Mesenchymal stem cell (in vitro differentiated cells and primary cell): ENCODE measurements at regions not wholly inside any gene's neighbourhood (a gene's known extent, or its start where the extent isn't known, plus 50 kb on each side); places are given as distances from the start of the nearest gene placed in this dataset.
"Not testable (repeated sequence)": the region's sequence is repeated elsewhere in the genome, so short reads cannot be mapped to it uniquely, and the experiment has no call there.

ENCODE experiments used
- DNase-seq: peaks from one replicate; pipeline ENCODE4 v3.0.0-alpha.2; 2013
- H2AFZ ChIP-seq: one replicate; pipeline ENCODE4 v1.6.1; 2013; ENCODE audit warnings: low read depth, mild to moderate bottlenecking, control low read depth, inconsistent platforms, low read length, moderate library complexity
- H2AK5ac ChIP-seq: 2 replicates; pipeline ENCODE4 v1.6.1; 2013; ENCODE audit warnings: low read length, moderate library complexity, mild to moderate bottlenecking, inconsistent platforms; ENCODE audit not compliant: severe bottlenecking
- H2BK120ac ChIP-seq: one replicate; pipeline ENCODE4 v1.6.1; 2013; ENCODE audit warnings: low read depth, mild to moderate bottlenecking, inconsistent platforms, low read length, moderate library complexity
- H2BK12ac ChIP-seq, 2 experiments: one replicate each; pipeline ENCODE4 v1.6.1; 2013; ENCODE audit warnings: inconsistent platforms in 2 of 2, low read length in 2 of 2, mild to moderate bottlenecking in 2 of 2, moderate library complexity in 2 of 2, control low read depth in 1 of 2
- H2BK15ac ChIP-seq: one replicate; pipeline ENCODE4 v1.6.1; 2013; ENCODE audit warnings: mild to moderate bottlenecking, low read depth, inconsistent platforms; ENCODE audit not compliant: poor library complexity, severe bottlenecking
- H2BK5ac ChIP-seq: 2 replicates; pipeline ENCODE4 v1.6.1; 2013; ENCODE audit warnings: low read depth, mild to moderate bottlenecking, low read length, control low read depth, inconsistent platforms; ENCODE audit not compliant: poor library complexity, severe bottlenecking
- H3K14ac ChIP-seq, 2 experiments: one replicate each; pipeline ENCODE4 v1.6.1; 2013; ENCODE audit warnings: inconsistent platforms in 2 of 2, low read length in 2 of 2, control low read depth in 1 of 2, mild to moderate bottlenecking in 1 of 2, moderate library complexity in 1 of 2
- H3K18ac ChIP-seq, 2 experiments: one replicate each; pipeline ENCODE4 v1.6.1; 2013; ENCODE audit warnings: inconsistent platforms in 2 of 2, low read length in 2 of 2, control low read depth in 1 of 2, low read depth in 1 of 2, mild to moderate bottlenecking in 1 of 2
- H3K23ac ChIP-seq, 2 experiments: one replicate each; pipeline ENCODE4 v1.6.1; 2013; ENCODE audit warnings: inconsistent platforms in 2 of 2, low read length in 2 of 2, mild to moderate bottlenecking in 2 of 2, moderate library complexity in 2 of 2, control low read depth in 1 of 2
- H3K27ac ChIP-seq: 2 replicates; pipeline ENCODE4 v1.5.1; 2013; ENCODE audit warnings: mild to moderate bottlenecking, moderate library complexity, low read length, control low read depth, inconsistent platforms; ENCODE audit not compliant: poor library complexity, severe bottlenecking
- H3K27me3 ChIP-seq, 2 experiments: 2 replicates each; pipeline versions ENCODE4 v1.6.1 to v1.7.0; 2013; ENCODE audit warnings: low read length in 2 of 2, mild to moderate bottlenecking in 2 of 2, moderate library complexity in 2 of 2, control low read depth in 1 of 2, inconsistent platforms in 1 of 2; ENCODE audit not compliant: control insufficient read depth in 1 of 2, insufficient read depth in 1 of 2
- H3K36me3 ChIP-seq, 2 experiments: 2 replicates each; pipeline versions ENCODE4 v1.6.1 to v1.7.0; 2013; ENCODE audit warnings: low read length in 2 of 2, control low read depth in 1 of 2, inconsistent platforms in 1 of 2, low read depth in 1 of 2, mild to moderate bottlenecking in 1 of 2; ENCODE audit not compliant: insufficient read depth in 2 of 2, control insufficient read depth in 1 of 2
- H3K4ac ChIP-seq, 2 experiments: one replicate each; pipeline ENCODE4 v1.6.1; 2013; ENCODE audit warnings: inconsistent platforms in 2 of 2, low read length in 2 of 2, mild to moderate bottlenecking in 2 of 2, moderate library complexity in 2 of 2, control low read depth in 1 of 2, low read depth in 1 of 2
- H3K4me1 ChIP-seq: 2 replicates; pipeline ENCODE4 v1.6.1; 2013; ENCODE audit warnings: low read depth, low read length, control low read depth; ENCODE audit not compliant: control insufficient read depth, insufficient read depth
- H3K4me2 ChIP-seq: 2 replicates; pipeline ENCODE4 v1.6.1; 2013; ENCODE audit warnings: low read length, mild to moderate bottlenecking, inconsistent platforms; ENCODE audit not compliant: poor library complexity, severe bottlenecking
- H3K4me3 ChIP-seq, 2 experiments: 2 replicates each; pipeline versions ENCODE4 v1.5.1 to v1.7.0; 2013; ENCODE audit warnings: low read length in 2 of 2, mild to moderate bottlenecking in 2 of 2, control low read depth in 1 of 2, low read depth in 1 of 2; ENCODE audit not compliant: insufficient read depth in 1 of 2
- H3K79me1 ChIP-seq: replicated peaks from 2 replicates; pipeline ENCODE4 v1.6.1; 2013; ENCODE audit warnings: mild to moderate bottlenecking, control low read depth, low read length, inconsistent platforms; ENCODE audit not compliant: poor library complexity, severe bottlenecking
- H3K9ac ChIP-seq: 2 replicates; pipeline ENCODE4 v1.7.0; 2013; ENCODE audit warnings: mild to moderate bottlenecking, low read length, moderate library complexity
- H3K9me3 ChIP-seq: 2 replicates; pipeline ENCODE4 v1.7.0; 2013; ENCODE audit warnings: mild to moderate bottlenecking, low read length; ENCODE audit not compliant: control insufficient read depth
- H4K8ac ChIP-seq: one replicate; pipeline ENCODE4 v1.6.1; 2013; ENCODE audit warnings: inconsistent platforms, mild to moderate bottlenecking, low read length, moderate library complexity
- H4K91ac ChIP-seq: one replicate; pipeline ENCODE4 v1.6.1; 2013; ENCODE audit warnings: mild to moderate bottlenecking, low read length, inconsistent platforms
- WGBS: methylation state at CpG from one replicate; pipeline ENCODE4 v1.1.7; 2013; ENCODE audit warnings: mixed read lengths; 5-methylcytosine and 5-hydroxymethylcytosine counted together

GRCh38 chr7:155237297-155237696 is 60.4 kb upstream of the INSIG1 start:
- Histone ChIP-seq H3K9me3 (no peaks in the 10 kb centered on the region), H2AK5ac (no peak overlapping the region), H3K4ac (no peak overlapping the region), H3K36me3 (no peaks in the 10 kb centered on the region), H3K9ac (no peak overlapping the region), H2AFZ (no peak overlapping the region), H3K4me3 (no peak overlapping the region), H2BK120ac (no peak overlapping the region), H3K14ac (no peak overlapping the region), H4K8ac (no peak overlapping the region), H3K4me1 (peaks cover 7% of the 10 kb centered on the region), H2BK15ac (no peak overlapping the region), H3K4me2 (no peak overlapping the region), H3K27me3 (no peaks in the 10 kb centered on the region), H4K91ac (no peak overlapping the region), H3K27ac (no peak overlapping the region), H2BK12ac (no peak overlapping the region), H3K23ac (no peak overlapping the region), H3K18ac (no peak overlapping the region), H2BK5ac (no peak overlapping the region), H3K79me1 (no peaks in the 10 kb centered on the region)
- 83% methylated on average over 6 of the region's 6 CpGs for WGBS
- no peak for DNase-seq

GRCh38 chr7:155237730-155238129 is 59.9 kb upstream of the INSIG1 start:
- H2BK12ac ChIP-seq = no peak overlapping the region
- 85% methylated on average over 5 of the region's 5 CpGs for WGBS

GRCh38 chr7:155239431-155240087 is 58.1 kb upstream of the INSIG1 start:
- not testable (repeated sequence) for H2BK15ac ChIP-seq, H3K27me3 ChIP-seq, H3K9me3 ChIP-seq, H3K4me1 ChIP-seq, H3K27ac ChIP-seq, H3K4ac ChIP-seq, H2BK5ac ChIP-seq, H3K79me1 ChIP-seq, DNase-seq, H3K4me2 ChIP-seq, H2AK5ac ChIP-seq, H3K9ac ChIP-seq, H2AFZ ChIP-seq, H3K14ac ChIP-seq, H4K91ac ChIP-seq, H3K23ac ChIP-seq, H4K8ac ChIP-seq, H2BK120ac ChIP-seq, H3K18ac ChIP-seq, H3K4me3 ChIP-seq, H2BK12ac ChIP-seq, H3K36me3 ChIP-seq
- WGBS = 92% methylated on average over 14 of the region's 14 CpGs

More at GRCh38 chr7:155237730-155238129, 59.9 kb upstream of the INSIG1 start:
- Histone ChIP-seq H3K4me1 (peaks cover 7% of the 10 kb centered on the region), H3K23ac (no peak overlapping the region), H3K9ac (no peak overlapping the region), H4K8ac (no peak overlapping the region), H3K4me2 (no peak overlapping the region), H3K79me1 (no peaks in the 10 kb centered on the region), H3K4me3 (no peak overlapping the region), H2BK5ac (no peak overlapping the region), H2AFZ (no peak overlapping the region), H3K14ac (no peak overlapping the region), H3K36me3 (no peaks in the 10 kb centered on the region), H3K18ac (no peak overlapping the region), H3K27me3 (no peaks in the 10 kb centered on the region), H2BK120ac (no peak overlapping the region), H3K27ac (no peak overlapping the region), H4K91ac (no peak overlapping the region), H2AK5ac (no peak overlapping the region), H3K4ac (no peak overlapping the region), H3K9me3 (no peaks in the 10 kb centered on the region), H2BK15ac (no peak overlapping the region)
- no peak for DNase-seq

- Histone ChIP-seq H2AK5ac (no peak overlapping the region), H2AFZ (no peak overlapping the region), H3K18ac (no peak overlapping the region), H3K36me3 (no peaks in the 10 kb centered on the region), H2BK12ac (no peak overlapping the region), H2BK5ac (no peak overlapping the region), H3K4me1 (peaks cover 2% of the 10 kb centered on the region), H4K91ac (no peak overlapping the region), H3K27ac (no peak overlapping the region), H3K4ac (no peak overlapping the region), H4K8ac (no peak overlapping the region), H3K9me3 (no peaks in the 10 kb centered on the region), H3K9ac (no peak overlapping the region), H2BK15ac (no peak overlapping the region), H3K4me3 (no peak overlapping the region), H3K4me2 (no peak overlapping the region), H3K79me1 (no peaks in the 10 kb centered on the region), H3K14ac (no peak overlapping the region), H3K23ac (no peak overlapping the region), H2BK120ac (no peak overlapping the region), H3K27me3 (peaks cover 0 to 2% of the 10 kb centered on the region in 2 experiments)
- no peak for DNase-seq
- 87% methylated on average over 5 of the region's 5 CpGs for WGBS
These were observed 53.0 kb upstream of the INSIG1 start for GRCh38 chr7:155244675-155245074.
